GM19463 (cell line): ENCODE measurements at regions not wholly inside any gene's neighbourhood (a gene's known extent, or its start where the extent isn't known, plus 50 kb on each side); places are given as distances from the start of the nearest gene placed in this dataset.
"Not testable (repeated sequence)": the region's sequence is repeated elsewhere in the genome, so short reads cannot be mapped to it uniquely, and the experiment has no call there.

Source experiments
- ATAC-seq: cut with Tn5 transposase; IDR thresholded peaks from one replicate; pipeline ENCODE4 v1.9.1; 2021; ENCODE audit warnings: mild to moderate bottlenecking, moderate library complexity; ENCODE audit not compliant: unreplicated experiment

DNA sequence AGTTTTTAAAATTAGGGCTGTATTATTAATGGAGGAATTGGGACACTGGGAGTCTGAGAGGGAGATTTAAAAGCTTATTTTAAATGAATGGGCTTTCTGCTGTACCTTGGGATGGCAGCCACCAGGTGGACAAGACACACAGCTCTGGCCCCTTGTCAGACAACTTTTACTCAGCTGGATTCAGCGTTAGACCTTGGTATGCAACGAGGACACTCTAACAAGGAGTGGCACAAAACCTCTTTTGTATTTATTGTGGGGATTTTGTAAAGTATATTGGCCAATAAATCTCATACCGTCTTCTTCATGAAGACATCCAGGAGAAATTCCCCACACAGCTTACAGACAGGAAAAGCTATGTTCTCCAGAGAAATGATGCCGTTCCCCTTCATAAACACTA lies 105.7 kb downstream of the LCA5 start:
- no peak for ATAC-seq

DNA sequence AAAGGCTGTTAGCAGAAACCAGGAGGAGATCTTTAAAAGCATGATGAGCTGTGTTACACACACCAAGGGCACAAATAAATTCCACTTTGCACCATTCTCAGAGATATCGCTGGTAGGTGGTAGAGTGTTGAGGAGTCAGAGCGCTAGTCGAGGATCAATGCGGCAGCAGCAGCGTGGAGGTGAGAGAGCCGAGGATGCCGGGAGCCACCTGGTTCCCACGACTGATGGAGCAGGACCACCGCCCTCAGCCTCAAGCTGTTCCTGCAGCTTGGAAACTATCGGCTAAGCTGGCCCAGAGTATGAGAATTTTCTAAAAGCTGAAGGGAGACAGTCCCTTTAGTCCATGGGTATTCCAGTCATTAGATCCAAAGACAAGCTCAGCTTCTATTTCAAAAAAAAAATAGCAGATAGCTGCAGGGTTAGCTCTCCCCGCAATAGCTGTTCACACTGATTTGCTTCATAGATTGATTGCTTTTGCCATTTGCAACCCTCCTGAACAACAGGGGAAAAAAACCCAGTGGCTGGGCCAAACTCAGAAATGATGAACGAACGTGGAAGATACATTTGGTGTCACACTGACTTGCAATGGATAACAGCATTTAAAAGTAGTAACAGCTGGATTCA lies 106.2 kb downstream of the LCA5 start:
- ATAC-seq = no peak

DNA sequence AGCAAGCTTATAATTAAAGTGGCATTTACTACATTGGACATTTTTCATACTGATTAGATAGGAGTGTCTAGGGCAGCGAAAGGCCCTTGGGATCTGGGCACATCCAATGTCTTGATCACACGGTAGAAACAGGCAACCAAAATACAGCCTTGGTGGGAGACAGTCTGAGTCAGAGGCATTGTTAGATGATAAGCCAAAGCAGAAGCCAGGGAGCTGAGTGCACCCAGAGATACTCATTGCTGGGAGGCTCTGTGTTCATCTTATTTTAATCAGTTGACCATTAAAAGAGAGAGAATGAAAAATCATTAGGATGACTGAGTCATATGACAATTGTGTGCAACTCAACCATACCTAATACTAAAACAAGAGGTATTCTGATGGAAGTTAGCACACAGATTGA lies 109.5 kb downstream of the LCA5 start:
- no peak for ATAC-seq

DNA sequence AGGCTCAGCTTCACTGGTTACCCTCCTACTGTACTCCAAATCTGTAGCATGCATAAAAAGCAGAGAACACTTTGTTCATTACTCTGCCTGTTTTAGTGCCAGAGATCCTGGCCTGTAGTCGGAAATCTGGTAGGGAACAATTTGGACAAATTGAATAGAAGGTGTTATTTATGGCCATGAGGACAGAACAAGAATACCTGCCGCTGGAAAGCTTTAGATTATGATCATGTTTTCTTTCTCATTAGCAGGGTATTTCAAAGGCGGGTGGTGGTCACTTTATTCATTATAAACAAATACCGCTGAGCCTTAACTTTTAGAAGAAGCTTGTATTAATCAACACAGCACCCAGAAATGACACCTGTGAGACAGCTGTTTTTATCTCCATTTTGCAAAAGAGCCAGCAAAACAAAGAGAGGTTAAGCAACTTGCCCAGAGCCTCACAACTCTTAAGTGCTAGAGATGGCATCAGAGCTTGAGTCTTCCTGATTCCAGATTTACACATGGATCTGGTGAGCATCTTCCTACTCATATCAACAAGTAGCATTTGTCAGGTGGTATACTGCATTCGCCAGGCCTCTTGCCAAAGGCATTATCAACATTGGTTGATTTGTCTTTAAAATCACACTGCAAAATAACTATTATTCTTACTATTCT lies 110.5 kb downstream of the LCA5 start:
- ATAC-seq = no peak

DNA sequence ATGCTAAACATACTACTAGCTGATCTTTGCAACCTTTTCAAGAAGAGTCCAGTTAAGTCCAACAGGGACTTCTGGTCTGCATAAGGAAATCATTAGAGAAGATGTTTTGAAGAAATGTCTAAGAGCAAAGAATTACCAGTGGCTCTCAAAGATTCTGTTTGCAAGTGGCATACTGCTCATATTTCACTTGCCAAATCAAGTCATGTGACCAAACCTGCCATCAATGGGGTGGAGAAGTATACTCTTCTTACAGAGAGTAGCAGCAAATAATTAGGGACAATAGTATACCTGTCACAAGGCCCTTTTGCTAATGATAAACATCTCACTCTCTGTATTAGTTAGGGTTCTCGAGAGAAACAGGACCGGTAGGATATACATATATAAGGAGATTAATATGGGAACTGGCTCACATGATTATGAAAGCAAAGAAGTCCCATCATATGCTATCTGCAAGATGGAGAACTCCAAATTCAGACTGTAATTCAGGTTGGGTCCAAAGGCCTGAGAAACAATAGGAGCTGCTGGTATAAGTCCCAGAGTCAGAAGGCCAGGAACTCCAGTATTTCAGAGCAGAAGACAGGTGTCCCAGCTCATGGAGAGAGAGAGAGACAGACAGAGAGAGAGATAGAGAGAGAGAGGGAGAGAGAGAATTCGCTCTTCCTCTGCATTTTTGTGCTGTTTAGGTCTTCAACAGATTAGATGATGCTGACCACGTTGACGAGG lies 111.5 kb downstream of the LCA5 start:
- no peak for ATAC-seq

DNA sequence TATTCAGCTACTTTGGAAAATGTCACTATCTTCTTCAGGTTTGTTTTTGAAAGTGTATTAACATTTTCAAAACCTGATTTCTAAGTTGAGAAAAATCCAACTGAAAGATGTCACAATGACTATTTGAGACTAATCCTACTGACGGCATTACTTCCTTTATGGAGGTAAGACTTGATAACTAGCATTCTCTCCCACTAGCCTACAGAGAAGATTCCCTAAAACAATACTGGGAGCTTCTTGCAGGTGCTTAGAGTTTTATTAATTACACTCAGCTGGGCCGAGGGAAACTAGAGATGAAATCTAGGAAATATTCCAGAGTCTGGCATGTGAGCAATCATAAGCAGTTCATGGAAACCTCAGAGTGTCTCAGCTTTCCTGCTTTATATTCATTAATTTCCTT lies 114.0 kb downstream of the LCA5 start:
- ATAC-seq = no peak

DNA sequence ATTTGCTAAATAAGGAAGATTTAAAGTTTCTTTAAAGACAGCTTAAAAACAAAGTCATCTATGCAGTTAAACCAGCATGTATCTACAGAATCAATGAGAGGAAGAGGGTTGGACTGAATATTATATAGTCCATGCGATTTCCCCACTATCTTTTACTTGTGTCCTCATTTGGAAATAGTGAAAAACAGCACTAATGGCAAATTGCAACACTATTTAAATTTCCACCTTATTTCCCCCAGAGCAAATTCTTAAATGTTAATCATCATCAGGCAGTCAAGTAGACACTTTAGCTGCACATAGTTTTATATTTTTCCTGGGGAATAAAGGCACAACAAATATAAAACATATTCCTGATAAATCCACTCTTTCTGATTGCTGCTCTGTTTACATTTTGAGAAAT lies 114.6 kb downstream of the LCA5 start:
- ATAC-seq = no peak

DNA sequence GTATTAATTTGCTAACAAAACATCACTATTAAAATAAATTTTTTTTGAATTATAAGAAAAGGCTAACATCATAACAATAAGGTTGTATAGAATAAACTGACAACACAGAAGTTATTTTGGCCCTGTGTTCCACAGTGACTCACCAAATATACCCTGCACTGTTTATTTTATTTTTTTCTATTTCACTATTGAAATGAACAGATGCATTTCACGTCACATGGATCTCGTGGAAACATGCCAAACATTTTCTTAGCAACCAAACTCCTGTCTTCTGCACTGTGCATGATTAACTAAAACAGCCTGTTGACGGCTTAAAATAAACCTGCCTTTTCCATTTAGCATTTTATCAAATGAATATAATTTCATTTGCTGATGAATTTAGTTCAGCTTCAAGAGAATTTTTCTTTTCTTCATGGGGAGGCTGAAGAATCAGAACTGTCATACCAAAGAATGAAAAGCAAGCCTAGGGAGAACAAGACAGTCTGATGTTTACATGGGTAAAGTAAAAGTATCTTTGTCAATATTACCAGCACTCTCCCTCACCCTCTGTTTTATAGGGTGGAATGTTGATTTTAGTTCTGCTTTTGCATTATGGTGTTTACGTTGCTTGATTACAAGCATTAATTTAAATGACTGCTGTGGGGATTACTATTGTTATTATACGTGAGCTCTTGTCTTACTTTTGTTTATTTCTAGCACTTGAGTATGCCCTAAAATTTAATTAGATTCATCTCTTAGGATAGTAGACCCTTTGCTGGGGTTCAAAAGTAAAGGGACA lies 115.3 kb downstream of the LCA5 start:
- ATAC-seq = peak; percentile 76

DNA sequence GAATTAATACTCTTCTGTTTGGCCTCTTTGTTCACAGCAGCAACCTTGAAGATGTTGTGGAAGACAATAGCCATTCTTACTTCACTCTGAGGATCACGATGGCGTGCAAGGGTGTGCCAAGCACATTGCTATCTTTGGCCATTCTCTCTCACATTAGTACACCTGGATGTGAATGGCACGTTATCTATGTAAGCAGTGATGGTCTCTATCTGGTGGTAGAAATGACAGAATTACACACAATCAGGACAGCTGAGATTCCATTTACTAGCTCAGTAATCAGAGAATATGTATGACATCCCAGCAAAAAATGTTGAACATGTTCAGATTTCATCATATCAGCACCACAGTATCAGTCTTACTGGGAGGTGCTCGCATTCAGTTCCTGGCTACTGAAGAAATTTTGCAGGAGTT lies 116.2 kb downstream of the LCA5 start:
- ATAC-seq = no peak

DNA sequence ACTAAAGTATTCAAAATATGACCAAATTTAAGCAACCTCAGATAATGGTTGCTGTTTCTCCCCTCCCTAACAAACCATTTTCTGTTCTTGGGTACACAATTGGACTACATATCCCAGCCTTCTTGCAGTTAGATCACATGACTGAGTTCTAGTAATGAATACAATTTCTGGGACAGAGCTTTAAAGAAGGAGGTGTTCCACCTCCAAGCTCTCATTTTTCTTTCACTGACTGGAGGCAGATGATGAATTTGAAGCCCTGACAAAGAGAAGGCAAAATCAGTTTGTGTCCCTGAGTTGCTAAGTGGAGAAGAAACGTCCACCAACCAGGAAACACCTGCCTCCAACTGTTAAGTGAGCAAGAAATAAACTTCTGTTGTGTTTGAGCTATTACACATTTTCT lies 117.2 kb downstream of the LCA5 start:
- peak; percentile 44 for ATAC-seq

DNA sequence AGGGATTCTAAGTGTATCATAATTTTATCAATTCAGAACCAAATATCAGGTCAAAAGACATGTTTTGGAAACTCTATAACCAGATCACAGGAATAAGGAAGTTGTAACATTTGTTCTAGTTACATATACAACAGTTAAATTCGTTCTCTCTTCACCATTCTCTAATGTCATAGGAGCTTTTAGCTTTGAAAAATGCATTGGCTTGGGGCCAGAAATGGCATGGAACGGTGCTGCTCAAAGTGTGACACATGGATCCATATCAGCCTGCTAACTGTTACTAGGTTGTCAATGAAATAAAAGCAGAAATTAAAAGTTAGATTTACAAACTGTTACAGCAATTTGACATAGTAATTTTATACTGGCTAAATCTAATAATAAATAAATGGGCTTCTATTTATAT lies 120.3 kb downstream of the LCA5 start:
- ATAC-seq = no peak

DNA sequence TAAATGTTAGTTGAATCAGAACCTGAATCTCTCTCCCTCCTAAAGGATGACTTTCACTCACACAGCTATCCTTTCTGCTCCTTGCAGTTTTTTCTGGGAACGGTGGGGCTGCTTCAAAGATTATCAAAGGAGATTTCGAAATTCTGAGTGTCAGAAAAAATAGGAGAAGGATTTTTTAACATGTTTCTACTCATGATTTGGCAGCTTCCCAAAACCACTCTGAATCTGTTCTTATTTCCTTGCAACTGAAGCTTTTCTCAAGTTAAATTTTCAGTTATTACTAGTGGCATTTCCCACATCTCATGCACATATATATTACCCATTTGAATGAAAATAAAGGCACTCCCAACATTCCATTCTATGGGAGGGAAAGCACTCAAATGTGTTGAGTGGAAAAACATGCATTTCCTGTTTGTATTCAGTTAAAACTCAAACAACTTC lies 123.6 kb downstream of the LCA5 start:
- no peak for ATAC-seq

DNA sequence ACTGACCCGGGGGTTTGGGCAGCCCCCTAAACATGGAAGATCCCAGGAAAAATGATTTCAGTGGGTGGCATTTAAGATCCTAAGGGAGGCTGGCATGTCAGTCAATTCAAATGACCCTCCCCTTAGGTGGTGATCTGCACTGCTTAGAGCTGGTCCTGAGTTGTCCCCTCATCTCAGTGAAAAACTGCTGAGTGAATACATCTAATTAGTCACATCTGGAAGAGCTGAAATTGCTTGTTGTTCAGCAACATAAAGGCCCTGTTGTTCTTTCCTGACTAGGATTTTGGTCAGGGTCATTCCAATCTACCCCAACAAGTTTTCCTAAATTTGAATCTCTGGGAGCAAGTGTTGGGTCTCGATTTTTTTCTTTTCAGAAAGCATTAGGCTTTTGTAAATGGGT lies 126.4 kb downstream of the LCA5 start:
- no peak for ATAC-seq

DNA sequence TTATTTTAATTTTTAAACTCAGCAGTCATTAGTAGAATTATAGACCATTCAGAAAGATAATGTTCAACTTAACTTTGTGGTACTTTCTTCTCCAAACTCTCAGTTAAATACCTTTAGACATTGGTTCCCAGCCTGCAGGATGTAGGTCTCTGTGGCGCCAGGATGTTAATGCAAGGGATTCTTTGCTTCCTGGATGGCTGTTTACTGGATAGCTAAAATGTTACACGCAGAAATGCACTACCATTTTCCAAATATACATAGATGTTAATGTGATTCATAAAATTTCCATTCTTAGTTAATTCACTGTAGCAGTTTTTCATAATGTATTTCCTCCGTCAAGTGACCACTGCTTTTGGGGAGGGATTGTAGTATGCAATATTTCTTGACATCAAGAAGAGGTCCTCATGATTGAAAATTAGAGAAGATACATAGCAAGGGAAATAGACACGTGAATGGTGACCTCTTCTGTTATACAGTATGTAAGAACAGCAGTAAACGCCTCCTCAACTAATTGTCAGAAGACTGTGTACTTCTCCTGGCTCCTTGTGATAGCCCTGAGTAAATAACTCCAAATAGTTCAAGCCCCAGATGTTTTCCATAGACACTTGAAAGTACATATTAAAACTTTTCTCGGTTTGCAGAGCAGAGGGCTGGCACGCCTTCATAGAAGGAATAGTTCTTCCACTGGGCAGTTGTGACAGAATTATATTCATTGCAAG lies 128.8 kb downstream of the LCA5 start:
- no peak for ATAC-seq

DNA sequence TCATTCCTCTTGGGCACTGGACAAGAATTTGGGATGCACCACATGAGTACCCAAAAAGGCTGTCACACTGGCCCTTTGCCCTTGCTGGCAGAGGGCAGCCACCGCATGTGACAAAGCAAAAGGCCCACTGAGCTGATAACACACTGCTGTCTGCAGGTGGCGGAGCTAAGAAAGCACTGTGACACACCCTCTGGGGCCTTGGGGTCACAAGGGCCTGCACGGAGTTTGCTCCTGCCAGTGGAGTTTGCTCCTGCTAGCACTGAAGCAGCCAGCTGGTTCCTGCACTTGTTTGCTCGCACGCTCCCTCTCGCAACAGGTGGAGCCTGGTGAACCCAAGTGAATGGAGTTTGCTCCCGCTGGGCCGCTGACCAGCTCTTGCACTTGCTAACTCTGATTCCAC lies 132.6 kb downstream of the LCA5 start:
- no peak for ATAC-seq

DNA sequence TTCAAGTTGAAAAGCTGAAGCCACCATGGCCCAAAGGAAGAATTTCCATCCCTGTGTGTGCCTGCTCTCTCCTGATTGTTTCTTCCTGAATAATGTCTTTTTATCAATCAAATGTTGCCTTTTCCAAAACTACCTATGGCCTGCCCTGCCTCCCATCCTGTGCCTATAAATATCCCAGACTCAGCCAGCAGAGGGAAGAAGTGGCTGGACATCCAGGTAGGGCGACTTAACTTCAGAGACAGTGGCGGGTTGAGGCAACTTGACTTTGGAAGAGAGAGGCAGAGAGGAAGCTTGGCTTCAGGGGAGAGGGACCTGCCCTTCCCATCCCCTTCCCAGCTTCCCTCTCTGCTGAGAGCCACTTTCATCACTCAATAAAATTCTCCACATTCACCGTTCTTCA lies 133.0 kb downstream of the LCA5 start:
- no peak for ATAC-seq

DNA sequence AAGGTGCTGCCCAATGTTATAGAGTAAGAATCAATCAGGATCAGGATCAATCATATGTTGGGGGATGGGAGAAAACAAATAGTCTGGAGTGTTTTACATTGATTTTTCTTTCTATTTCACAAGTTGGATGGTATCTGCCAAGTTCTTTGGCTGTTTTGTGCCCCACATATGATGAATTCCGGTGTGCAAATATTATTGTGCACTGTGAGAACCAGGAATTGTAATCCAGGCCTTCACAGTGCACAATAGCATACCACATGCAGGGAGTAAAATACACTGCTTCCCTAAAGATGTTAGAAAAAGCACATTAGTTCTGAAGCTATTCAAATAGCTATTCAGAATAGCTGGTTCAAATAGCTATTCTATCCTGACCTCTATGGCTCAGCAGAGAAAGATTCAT lies 133.7 kb downstream of the LCA5 start:
- ATAC-seq = no peak

DNA sequence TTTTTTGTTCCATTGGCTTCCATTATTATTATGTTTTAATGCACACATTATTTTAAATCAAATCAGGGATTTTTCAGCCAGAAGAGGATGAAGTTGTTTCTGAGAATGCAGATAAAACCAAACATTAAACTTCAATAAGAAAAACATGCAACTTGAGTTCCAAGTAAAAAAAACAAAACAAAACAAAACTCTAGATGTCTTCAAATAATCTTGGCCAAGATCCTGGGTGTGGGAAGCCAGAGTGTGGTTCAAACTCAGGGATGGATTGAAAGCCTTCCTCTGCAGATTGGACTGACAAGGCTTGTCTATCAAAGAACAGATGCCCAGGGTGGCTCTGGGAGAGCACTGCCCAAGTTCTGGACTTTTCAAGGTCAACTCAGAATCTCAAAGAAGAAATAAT lies 134.1 kb downstream of the LCA5 start:
- no peak for ATAC-seq

DNA sequence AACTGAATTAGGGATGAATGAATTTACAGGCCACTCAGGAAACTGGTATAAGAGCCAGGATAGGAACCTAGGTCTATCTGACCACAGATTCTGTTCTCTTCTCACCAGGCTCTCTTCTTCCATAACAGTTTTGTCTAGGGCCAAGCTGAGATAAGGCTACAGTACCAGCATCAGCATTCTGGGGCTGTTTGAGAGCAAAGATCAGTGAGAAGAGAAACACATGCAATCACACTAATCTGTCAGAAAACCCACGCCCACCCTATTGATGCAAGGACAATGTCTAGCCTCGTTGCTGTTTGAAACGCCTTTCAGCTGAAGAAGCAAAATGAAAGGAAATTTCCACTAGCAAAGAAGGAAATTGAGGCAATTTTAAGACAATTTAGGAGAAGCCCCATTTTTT lies 137.7 kb downstream of the LCA5 start:
- no peak for ATAC-seq

DNA sequence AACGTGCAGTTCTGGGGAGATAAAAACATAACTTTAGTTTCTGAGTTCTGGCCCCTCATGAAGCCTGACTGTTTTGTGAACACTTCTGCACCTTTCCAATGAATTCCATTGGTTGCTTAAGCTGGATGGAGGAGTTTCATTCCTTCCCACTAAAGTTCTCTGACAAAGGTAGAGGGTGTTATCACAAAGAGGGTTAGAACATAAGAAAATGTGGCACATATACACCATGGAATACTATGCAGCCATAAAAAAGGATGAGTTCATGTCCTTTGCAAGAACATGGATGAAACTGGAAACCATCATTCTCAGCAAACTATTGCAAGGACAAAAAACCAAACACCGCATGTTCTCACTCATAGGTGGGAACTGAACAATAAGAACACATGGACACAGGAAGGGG lies 138.6 kb downstream of the LCA5 start:
- not testable (repeated sequence) for ATAC-seq

DNA sequence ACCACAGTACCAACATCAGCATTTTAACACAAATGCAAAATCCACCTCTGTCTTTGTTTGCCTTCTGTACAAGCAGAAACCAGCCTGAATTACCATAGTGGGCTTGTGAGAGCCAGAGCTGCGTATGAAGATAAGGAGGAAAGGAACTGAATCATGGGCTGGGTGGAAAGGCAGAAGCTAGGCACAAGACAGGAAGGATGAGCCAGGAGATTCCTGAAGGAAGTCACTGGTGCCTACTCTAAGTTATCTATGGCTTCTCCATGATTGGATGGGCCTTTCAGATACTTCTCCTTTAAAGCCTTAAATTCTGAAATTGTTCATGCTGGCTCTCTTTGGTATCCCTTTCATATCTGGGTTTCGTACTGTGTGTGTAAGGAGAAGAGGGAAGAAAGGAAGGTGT lies 140.6 kb downstream of the LCA5 start:
- no peak for ATAC-seq
